ENCODE measurements at regions not wholly inside any gene's neighbourhood (a gene's known extent, or its start where the extent isn't known, plus 50 kb on each side); places are given as distances from the start of the nearest gene placed in this dataset.

DNA sequence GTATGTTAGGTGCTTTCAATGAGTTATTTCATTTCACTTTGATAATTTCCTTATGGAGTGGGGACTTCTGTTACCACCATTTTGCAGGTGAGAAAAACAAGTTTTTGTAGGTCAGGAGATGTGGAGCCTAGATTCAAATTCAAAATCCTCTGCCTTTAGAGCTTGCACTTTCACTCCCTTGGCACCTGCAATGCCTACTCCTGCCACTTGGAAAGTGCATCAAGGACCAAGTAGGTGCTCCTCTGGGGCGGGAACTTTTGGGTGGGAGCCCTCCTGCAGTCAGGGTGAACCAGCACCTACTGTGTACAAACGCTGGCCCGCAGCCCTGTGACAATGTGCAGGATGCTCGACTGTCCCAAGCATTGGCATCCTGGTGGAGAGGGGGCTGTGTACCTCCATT, 199.0 kb downstream of the EMX2 start:
- BruUV-seq (replicated peaks): no TSS peak
- Histone ChIP-seq H3K27ac (ENCODE audit: low read depth, low read length, poor library complexity, severe bottlenecking) (no peak overlapping the region), H4K20me1 (ENCODE audit: insufficient read depth, low read length) (no peaks in the 10 kb centered on the region), H3K4me3 (ENCODE audit: low read depth, low read length, poor library complexity, severe bottlenecking) (no peak overlapping the region), H2AFZ (ENCODE audit: low read length) (no peak overlapping the region), H3K79me2 (ENCODE audit: insufficient read depth, low read depth, low read length) (no peaks in the 10 kb centered on the region), H3K4me2 (ENCODE audit: low read length) (no peak overlapping the region), H3K9me3 (ENCODE audit: low read length) (no peaks in the 10 kb centered on the region), H3K36me3 (ENCODE audit: insufficient read depth, low read length) (no peaks in the 10 kb centered on the region), H3K4me1 (ENCODE audit: insufficient read depth, low read length, poor library complexity, severe bottlenecking) (no peaks in the 10 kb centered on the region), H3K9me2 (ENCODE audit: insufficient read depth, low read length) (no peaks in the 10 kb centered on the region)
- POLR2A ChIA-PET: no interaction called here
- TF ChIP-seq, protein P1, sequence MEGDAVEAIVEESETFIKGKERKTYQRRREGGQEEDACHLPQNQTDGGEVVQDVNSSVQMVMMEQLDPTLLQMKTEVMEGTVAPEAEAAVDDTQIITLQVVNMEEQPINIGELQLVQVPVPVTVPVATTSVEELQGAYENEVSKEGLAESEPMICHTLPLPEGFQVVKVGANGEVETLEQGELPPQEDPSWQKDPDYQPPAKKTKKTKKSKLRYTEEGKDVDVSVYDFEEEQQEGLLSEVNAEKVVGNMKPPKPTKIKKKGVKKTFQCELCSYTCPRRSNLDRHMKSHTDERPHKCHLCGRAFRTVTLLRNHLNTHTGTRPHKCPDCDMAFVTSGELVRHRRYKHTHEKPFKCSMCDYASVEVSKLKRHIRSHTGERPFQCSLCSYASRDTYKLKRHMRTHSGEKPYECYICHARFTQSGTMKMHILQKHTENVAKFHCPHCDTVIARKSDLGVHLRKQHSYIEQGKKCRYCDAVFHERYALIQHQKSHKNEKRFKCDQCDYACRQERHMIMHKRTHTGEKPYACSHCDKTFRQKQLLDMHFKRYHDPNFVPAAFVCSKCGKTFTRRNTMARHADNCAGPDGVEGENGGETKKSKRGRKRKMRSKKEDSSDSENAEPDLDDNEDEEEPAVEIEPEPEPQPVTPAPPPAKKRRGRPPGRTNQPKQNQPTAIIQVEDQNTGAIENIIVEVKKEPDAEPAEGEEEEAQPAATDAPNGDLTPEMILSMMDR (conservative IDR thresholded peaks at IDR 0.05; ENCODE audit: low read length): no peak
- no peak for TF ChIP-seq EZH2phosphoT487 (IDR thresholded peaks at IDR 0.05; ENCODE audit: borderline replicate concordance, low read depth, low read length)
- intact Hi-C loops (cut with micrococcal nuclease; ENCODE audit: unreplicated experiment): no loop called here
- CTCF ChIA-PET (ENCODE audit: unreplicated experiment): no interaction called here
- no peak for DNase-seq (ENCODE audit: low spot score)

DNA sequence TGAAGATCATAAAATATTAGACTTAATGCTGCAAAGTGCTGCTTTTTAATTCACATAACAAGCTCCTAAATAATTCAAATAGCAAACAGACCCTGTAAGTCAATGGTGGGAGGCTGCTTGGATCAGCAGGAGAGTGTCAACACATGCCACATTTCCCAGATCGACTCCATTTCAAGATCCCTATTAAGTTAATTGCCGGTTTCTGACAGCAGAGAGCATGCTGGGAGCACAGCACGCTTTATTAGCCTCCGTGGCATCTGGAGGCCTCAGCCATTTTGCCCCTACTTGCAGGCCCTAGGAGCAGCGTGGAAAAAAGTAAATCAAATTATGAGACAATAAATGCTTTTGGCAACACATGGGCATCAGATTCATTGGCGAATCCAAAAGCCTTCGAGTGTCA, 201.0 kb downstream of the EMX2 start:
- no peaks in the 10 kb centered on the region for H3K4me1 ChIP-seq (ENCODE audit: insufficient read depth, low read length, poor library complexity, severe bottlenecking)
- H3K4me2 ChIP-seq (ENCODE audit: low read length): no peak overlapping the region
- ChIA-PET CTCF (ENCODE audit: unreplicated experiment) (no interaction called here), POLR2A (no interaction called here)
- H3K9me2 ChIP-seq (ENCODE audit: insufficient read depth, low read length): no peaks in the 10 kb centered on the region
- DNase-seq (ENCODE audit: low spot score): no peak
- H3K36me3 ChIP-seq (ENCODE audit: insufficient read depth, low read length): no peaks in the 10 kb centered on the region
- H3K27ac ChIP-seq (ENCODE audit: low read depth, low read length, poor library complexity, severe bottlenecking): no peak overlapping the region
- intact Hi-C loops (cut with micrococcal nuclease; ENCODE audit: unreplicated experiment): no loop called here
- no peak overlapping the region for H2AFZ ChIP-seq (ENCODE audit: low read length)
- H3K9me3 ChIP-seq (ENCODE audit: low read length): no peaks in the 10 kb centered on the region
- no peak overlapping the region for H3K4me3 ChIP-seq (ENCODE audit: low read depth, low read length, poor library complexity, severe bottlenecking)
- no peaks in the 10 kb centered on the region for H4K20me1 ChIP-seq (ENCODE audit: insufficient read depth, low read length)
- H3K79me2 ChIP-seq (ENCODE audit: insufficient read depth, low read depth, low read length): no peaks in the 10 kb centered on the region
- BruUV-seq (replicated peaks): no TSS peak
- TF ChIP-seq, protein P1 (conservative IDR thresholded peaks at IDR 0.05; ENCODE audit: low read length): no peak
- TF ChIP-seq EZH2phosphoT487 (IDR thresholded peaks at IDR 0.05; ENCODE audit: borderline replicate concordance, low read depth, low read length): no peak

DNA sequence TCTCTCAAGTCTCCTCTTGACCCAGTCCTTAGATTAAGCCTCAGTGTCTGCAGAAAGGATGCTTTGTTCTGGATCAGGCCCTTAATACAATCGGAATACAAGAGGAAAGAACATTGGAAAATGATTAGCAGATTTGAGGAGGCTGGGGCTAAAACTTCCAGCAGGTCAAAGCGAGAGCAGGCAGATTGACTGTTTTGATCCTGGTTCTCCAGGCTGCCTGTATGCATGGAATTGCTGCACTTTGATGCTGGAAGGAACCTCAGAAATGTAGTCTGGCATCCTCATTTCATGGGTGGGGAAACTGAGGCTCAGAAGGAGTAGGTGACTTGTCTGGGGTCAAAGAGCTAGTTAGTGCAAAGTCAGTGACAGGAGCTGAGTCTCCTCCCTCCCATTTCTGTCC, 202.8 kb downstream of the EMX2 start:
- Histone ChIP-seq H3K79me2 (ENCODE audit: insufficient read depth, low read depth, low read length) (no peaks in the 10 kb centered on the region), H3K9me2 (ENCODE audit: insufficient read depth, low read length) (no peaks in the 10 kb centered on the region), H3K4me2 (ENCODE audit: low read length) (no peak overlapping the region), H3K27ac (ENCODE audit: low read depth, low read length, poor library complexity, severe bottlenecking) (no peak overlapping the region), H3K36me3 (ENCODE audit: insufficient read depth, low read length) (no peaks in the 10 kb centered on the region), H3K9me3 (ENCODE audit: low read length) (no peaks in the 10 kb centered on the region), H4K20me1 (ENCODE audit: insufficient read depth, low read length) (no peaks in the 10 kb centered on the region), H3K4me1 (ENCODE audit: insufficient read depth, low read length, poor library complexity, severe bottlenecking) (no peaks in the 10 kb centered on the region), H2AFZ (ENCODE audit: low read length) (no peak overlapping the region), H3K4me3 (ENCODE audit: low read depth, low read length, poor library complexity, severe bottlenecking) (no peak overlapping the region)
- DNase-seq (ENCODE audit: low spot score): no peak
- intact Hi-C loops (cut with micrococcal nuclease; ENCODE audit: unreplicated experiment): no loop called here
- TF ChIP-seq EZH2phosphoT487 (IDR thresholded peaks at IDR 0.05; ENCODE audit: borderline replicate concordance, low read depth, low read length): no peak
- TF ChIP-seq, protein P1 (conservative IDR thresholded peaks at IDR 0.05; ENCODE audit: low read length): no peak
- CTCF ChIA-PET (ENCODE audit: unreplicated experiment): no interaction called here
- no TSS peak for BruUV-seq (replicated peaks)
- POLR2A ChIA-PET: interaction anchor here (0.7 kb wide), 1 partner anchor 320 kb away, joined by 3 read pairs; no protein-coding TSS in a partner anchor
